Activated CD4-positive, alpha-beta T cell treated with anti-CD3 and anti-CD28 coated beads, Interleukin-2, amount 10 ng/mL, durations not matched to agents 7 days and 5 days (primary cell): ENCODE measurements at regions not wholly inside any gene's neighbourhood (a gene's known extent, or its start where the extent isn't known, plus 50 kb on each side); places are given as distances from the start of the nearest gene placed in this dataset.
"Not testable (repeated sequence)": the region's sequence is repeated elsewhere in the genome, so short reads cannot be mapped to it uniquely, and the experiment has no call there.

Source experiments
- CTCF ChIA-PET: fragments of 350-600 bp; sonication (Branson Sonifier 250); formaldehyde crosslinking; loops from one replicate; lab custom pipeline; 2021; ENCODE audit warnings: antibody characterized with exemption; lab: Charles Lee
- POLR2A ChIA-PET: fragments of 350-600 bp; sonication (Branson Sonifier 250); formaldehyde crosslinking; loops from one replicate; lab custom pipeline; 2021; ENCODE audit warnings: antibody characterized with exemption; lab: Charles Lee
- DNase-seq: peaks from one replicate; pipeline ENCODE4 v3.0.0-alpha.2; 2020
- H3K27ac Mint-ChIP-seq: one replicate; pipeline ENCODE4 v1.8.0; 2021; ENCODE audit warnings: mild to moderate bottlenecking, moderate library complexity, mixed read lengths
- H3K27me3 Mint-ChIP-seq: one replicate; pipeline ENCODE4 v1.8.0; 2021; ENCODE audit warnings: mixed read lengths
- H3K36me3 Mint-ChIP-seq: one replicate; pipeline ENCODE4 v1.8.0; 2021; ENCODE audit warnings: low read depth, mixed read lengths
- H3K4me1 Mint-ChIP-seq: one replicate; pipeline ENCODE4 v1.8.0; 2021; ENCODE audit warnings: mixed read lengths
- H3K4me3 Mint-ChIP-seq: one replicate; pipeline ENCODE4 v1.8.0; 2021; ENCODE audit warnings: mild to moderate bottlenecking, moderate library complexity, mixed read lengths
- H3K9me3 Mint-ChIP-seq: one replicate; pipeline ENCODE4 v1.8.0; 2021; ENCODE audit warnings: mixed read lengths

- peaks cover 16% of the 10 kb centered on the region for H3K9me3 Mint-ChIP-seq
- no peaks in the 10 kb centered on the region for H3K36me3 Mint-ChIP-seq
- CTCF ChIA-PET: interaction anchor here (1.4 kb wide), 1 partner anchor 50 kb away, joined by 3 read pairs; no protein-coding TSS in a partner anchor
Observed at GRCh38 chr5:13133951-13134350, 810.5 kb downstream of the DNAH5 start.

GRCh38 chr5:13115476-13115875 is 829.0 kb downstream of the DNAH5 start:
- Mint-ChIP-seq H3K4me1 (no peaks in the 10 kb centered on the region), H3K27me3 (no peaks in the 10 kb centered on the region), H3K36me3 (no peaks in the 10 kb centered on the region), H3K9me3 (peaks cover 10% of the 10 kb centered on the region), H3K4me3 (no peak overlapping the region), H3K27ac (no peak overlapping the region)
- ChIA-PET POLR2A (no interaction called here), CTCF (no interaction called here)
- no peak for DNase-seq

More at GRCh38 chr5:13133951-13134350, 810.5 kb downstream of the DNAH5 start:
- no peak for DNase-seq
- Mint-ChIP-seq H3K4me3 (no peak overlapping the region), H3K27me3 (no peaks in the 10 kb centered on the region), H3K27ac (no peak overlapping the region), H3K4me1 (no peaks in the 10 kb centered on the region)
- POLR2A ChIA-PET: no interaction called here

GRCh38 chr5:13108265-13108664 is 836.2 kb downstream of the DNAH5 start:
- no peaks in the 10 kb centered on the region for H3K36me3 Mint-ChIP-seq
- H3K27ac Mint-ChIP-seq: no peak overlapping the region
- no peaks in the 10 kb centered on the region for H3K4me1 Mint-ChIP-seq
- H3K27me3 Mint-ChIP-seq: no peaks in the 10 kb centered on the region
- ChIA-PET POLR2A (no interaction called here), CTCF (no interaction called here)
- no peak overlapping the region for H3K4me3 Mint-ChIP-seq
- no peak for DNase-seq
- peaks cover 9% of the 10 kb centered on the region for H3K9me3 Mint-ChIP-seq

GRCh38 chr5:13107537-13107936 is 837.0 kb downstream of the DNAH5 start:
- H3K27me3 Mint-ChIP-seq: no peaks in the 10 kb centered on the region
- no peak for DNase-seq
- no peak overlapping the region for H3K4me3 Mint-ChIP-seq
- ChIA-PET POLR2A (no interaction called here), CTCF (no interaction called here)
- H3K27ac Mint-ChIP-seq: no peak overlapping the region
- no peaks in the 10 kb centered on the region for H3K4me1 Mint-ChIP-seq
- peaks cover 9% of the 10 kb centered on the region for H3K9me3 Mint-ChIP-seq
- no peaks in the 10 kb centered on the region for H3K36me3 Mint-ChIP-seq

- Mint-ChIP-seq H3K27ac (no peak overlapping the region), H3K27me3 (no peaks in the 10 kb centered on the region), H3K36me3 (no peaks in the 10 kb centered on the region), H3K9me3 (peaks cover 9% of the 10 kb centered on the region), H3K4me1 (no peaks in the 10 kb centered on the region), H3K4me3 (no peak overlapping the region)
- DNase-seq: no peak
- CTCF ChIA-PET: no interaction called here
- POLR2A ChIA-PET: interaction anchor here (0.5 kb wide), 1 partner anchor 971 kb away, joined by 3 read pairs; no protein-coding TSS in a partner anchor
Observed at GRCh38 chr5:13081116-13081515, 863.4 kb downstream of the DNAH5 start.

GRCh38 chr5:13072936-13073335 is 871.6 kb downstream of the DNAH5 start:
- POLR2A ChIA-PET, CTCF ChIA-PET, H3K27ac Mint-ChIP-seq, H3K36me3 Mint-ChIP-seq, H3K27me3 Mint-ChIP-seq, H3K4me1 Mint-ChIP-seq, H3K4me3 Mint-ChIP-seq, DNase-seq: not testable (repeated sequence)
- peaks cover 20% of the 10 kb centered on the region for H3K9me3 Mint-ChIP-seq

- Mint-ChIP-seq H3K27ac (no peak overlapping the region), H3K36me3 (no peaks in the 10 kb centered on the region), H3K4me3 (no peak overlapping the region), H3K27me3 (no peaks in the 10 kb centered on the region), H3K9me3 (peaks cover 12% of the 10 kb centered on the region), H3K4me1 (no peaks in the 10 kb centered on the region)
- no peak for DNase-seq
- ChIA-PET POLR2A (no interaction called here), CTCF (no interaction called here)
Observed at GRCh38 chr5:13063088-13063487, 881.4 kb downstream of the DNAH5 start.

GRCh38 chr5:13045897-13046551 is 898.5 kb downstream of the DNAH5 start:
- Mint-ChIP-seq H3K36me3 (no peaks in the 10 kb centered on the region), H3K4me1 (no peaks in the 10 kb centered on the region), H3K27ac (no peak overlapping the region), H3K9me3 (peaks cover 16% of the 10 kb centered on the region), H3K4me3 (no peak overlapping the region), H3K27me3 (no peaks in the 10 kb centered on the region)
- no peak for DNase-seq
- CTCF ChIA-PET: no interaction called here
- POLR2A ChIA-PET: no interaction called here

GRCh38 chr5:13034061-13034460 is 910.4 kb downstream of the DNAH5 start:
- no peaks in the 10 kb centered on the region for H3K36me3 Mint-ChIP-seq

GRCh38 chr5:13029211-13029610 is 915.3 kb downstream of the DNAH5 start:
- ChIA-PET POLR2A (no interaction called here), CTCF (no interaction called here)
- Mint-ChIP-seq H3K4me3 (no peak overlapping the region), H3K27me3 (no peaks in the 10 kb centered on the region), H3K4me1 (no peaks in the 10 kb centered on the region), H3K36me3 (no peaks in the 10 kb centered on the region), H3K9me3 (peaks cover 23% of the 10 kb centered on the region), H3K27ac (no peak overlapping the region)
- DNase-seq: no peak

More at GRCh38 chr5:13034061-13034460, 910.4 kb downstream of the DNAH5 start:
- H3K4me1 Mint-ChIP-seq: no peaks in the 10 kb centered on the region
- no peaks in the 10 kb centered on the region for H3K27me3 Mint-ChIP-seq
- H3K4me3 Mint-ChIP-seq: no peak overlapping the region
- H3K9me3 Mint-ChIP-seq: peaks cover 9% of the 10 kb centered on the region
- no peak overlapping the region for H3K27ac Mint-ChIP-seq
- no peak for DNase-seq
- ChIA-PET POLR2A (no interaction called here), CTCF (no interaction called here)

GRCh38 chr5:13027874-13028273 is 916.6 kb downstream of the DNAH5 start:
- CTCF ChIA-PET: no interaction called here
- no peak overlapping the region for H3K27ac Mint-ChIP-seq

GRCh38 chr5:13019729-13020128 is 924.8 kb downstream of the DNAH5 start:
- H3K4me1 Mint-ChIP-seq: no peaks in the 10 kb centered on the region
- ChIA-PET POLR2A (no interaction called here), CTCF (no interaction called here)
- no peak for DNase-seq
- H3K36me3 Mint-ChIP-seq: no peaks in the 10 kb centered on the region
- peaks cover 4% of the 10 kb centered on the region for H3K9me3 Mint-ChIP-seq
- no peaks in the 10 kb centered on the region for H3K27me3 Mint-ChIP-seq
- no peak overlapping the region for H3K4me3 Mint-ChIP-seq
- no peak overlapping the region for H3K27ac Mint-ChIP-seq

More at GRCh38 chr5:13027874-13028273, 916.6 kb downstream of the DNAH5 start:
- POLR2A ChIA-PET: no interaction called here
- Mint-ChIP-seq H3K9me3 (peaks cover 20% of the 10 kb centered on the region), H3K4me3 (no peak overlapping the region), H3K4me1 (no peaks in the 10 kb centered on the region), H3K27me3 (no peaks in the 10 kb centered on the region), H3K36me3 (no peaks in the 10 kb centered on the region)
- DNase-seq: no peak

GRCh38 chr5:13003457-13003856 is 941.0 kb downstream of the DNAH5 start:
- CTCF ChIA-PET: no interaction called here
- DNase-seq: no peak
- H3K36me3 Mint-ChIP-seq: no peaks in the 10 kb centered on the region
- peaks cover 19% of the 10 kb centered on the region for H3K9me3 Mint-ChIP-seq
- POLR2A ChIA-PET: no interaction called here
- H3K4me1 Mint-ChIP-seq: no peaks in the 10 kb centered on the region
- no peaks in the 10 kb centered on the region for H3K27me3 Mint-ChIP-seq
- H3K4me3 Mint-ChIP-seq: no peak overlapping the region
- no peak overlapping the region for H3K27ac Mint-ChIP-seq

GRCh38 chr5:12999667-13000066 is 944.8 kb downstream of the DNAH5 start:
- no peak overlapping the region for H3K4me3 Mint-ChIP-seq
- no peak overlapping the region for H3K27ac Mint-ChIP-seq
- peaks cover 17% of the 10 kb centered on the region for H3K9me3 Mint-ChIP-seq
- ChIA-PET CTCF (no interaction called here), POLR2A (no interaction called here)
- H3K4me1 Mint-ChIP-seq: no peaks in the 10 kb centered on the region
- H3K36me3 Mint-ChIP-seq: no peaks in the 10 kb centered on the region
- DNase-seq: no peak
- H3K27me3 Mint-ChIP-seq: no peaks in the 10 kb centered on the region
